Lung microvascular endothelial cell (primary cell): ENCODE measurements at regions not wholly inside any gene's neighbourhood (a gene's known extent, or its start where the extent isn't known, plus 50 kb on each side); places are given as distances from the start of the nearest gene placed in this dataset.

Experiments used
- DNase-seq, 2 donors: peaks; one replicate each; pipeline versions ENCODE4 v3.0.0 to v3.0.0-alpha.2; 2010; ENCODE audit warnings: low read depth in 2 of 2

GRCh38 chr10:120641695-120642094 lies 184.7 kb downstream of the PLPP4 start:
- DNase-seq: peak in 1 of 2 donors; percentile 87

DNA sequence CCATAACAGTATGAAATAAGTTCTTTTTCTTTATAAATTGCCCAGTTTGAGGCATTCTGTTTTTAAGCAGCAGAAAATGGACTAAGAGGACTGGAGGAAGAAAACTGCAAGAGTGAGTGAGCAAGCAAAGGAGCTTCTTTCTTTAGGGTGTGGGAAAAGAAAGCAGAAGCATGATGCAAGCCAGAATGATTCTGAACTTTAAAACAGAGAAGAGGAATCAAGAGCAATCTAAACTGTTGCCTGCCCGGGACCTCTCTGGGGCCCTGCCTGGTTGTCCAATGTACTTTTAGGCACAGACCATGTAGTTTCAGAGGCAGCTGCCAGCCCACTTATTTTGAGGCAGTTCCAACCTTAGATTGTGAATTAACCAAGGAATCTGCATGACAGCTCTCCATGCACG lies 186.3 kb downstream of the PLPP4 start:
- DNase-seq: no peak

GRCh38 chr10:120644556-120645410 lies 187.8 kb downstream of the PLPP4 start:
- no peak for DNase-seq

DNA sequence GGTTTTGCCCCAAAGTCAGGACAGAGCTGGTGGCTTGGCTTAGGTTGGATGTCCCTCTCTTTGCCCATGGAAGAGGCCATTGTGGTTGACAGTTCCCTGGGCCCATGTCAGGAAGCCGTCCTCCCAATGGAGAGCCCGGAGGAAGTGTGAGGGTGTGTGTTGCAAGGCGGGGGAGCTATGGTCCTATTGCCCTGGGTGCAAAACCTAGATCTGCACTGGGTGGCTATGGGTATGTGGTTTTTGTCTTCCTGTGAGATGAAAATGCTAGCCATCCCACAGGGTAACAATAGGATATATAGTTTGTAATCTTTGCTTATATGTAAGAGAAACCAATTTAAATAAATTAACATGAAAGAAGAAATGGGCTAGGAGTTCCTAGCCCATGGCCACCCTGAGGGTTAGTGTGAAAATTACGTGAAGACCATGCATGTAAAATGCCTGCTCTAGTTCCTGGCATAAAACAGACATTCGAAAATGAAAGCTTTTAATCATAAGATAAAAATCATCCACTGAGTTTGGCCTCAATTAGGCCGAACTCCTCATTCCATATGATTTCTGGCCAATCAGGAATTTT lies 189.2 kb downstream of the PLPP4 start:
- no peak for DNase-seq

DNA sequence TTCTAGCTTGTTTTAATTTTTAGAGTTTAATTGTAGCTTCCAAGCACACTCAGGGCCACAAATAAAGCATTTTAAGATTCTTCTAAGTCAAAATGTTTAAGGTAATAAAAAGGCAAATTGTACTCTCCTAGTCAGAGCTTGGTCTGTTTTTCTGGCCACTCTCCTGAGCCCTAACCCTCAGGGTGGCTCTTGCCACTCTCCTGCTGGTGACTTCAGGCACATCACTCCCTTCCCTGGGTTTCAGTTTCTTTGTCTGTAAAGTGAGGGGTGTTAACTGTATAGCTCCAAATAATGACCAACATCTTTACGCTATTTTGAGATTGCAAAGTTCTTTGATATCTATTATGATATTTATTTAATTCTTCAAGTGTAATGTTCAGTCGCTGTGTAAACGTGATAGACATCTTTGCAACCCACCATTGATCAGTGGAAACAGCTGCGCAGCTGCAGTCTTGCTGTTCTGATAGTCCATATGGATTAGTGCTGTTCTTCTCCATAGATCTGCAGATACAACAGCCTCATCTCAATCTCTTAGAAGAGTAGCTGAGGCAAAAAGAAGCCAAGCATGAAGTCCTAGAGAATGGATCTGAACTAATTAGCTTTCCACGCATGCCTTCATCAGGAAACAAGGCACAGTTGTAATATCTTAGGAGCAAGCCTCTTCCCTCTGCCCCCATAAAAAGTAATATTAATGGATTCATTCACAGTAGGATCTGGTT lies 189.9 kb downstream of the PLPP4 start:
- DNase-seq: no peak

DNA sequence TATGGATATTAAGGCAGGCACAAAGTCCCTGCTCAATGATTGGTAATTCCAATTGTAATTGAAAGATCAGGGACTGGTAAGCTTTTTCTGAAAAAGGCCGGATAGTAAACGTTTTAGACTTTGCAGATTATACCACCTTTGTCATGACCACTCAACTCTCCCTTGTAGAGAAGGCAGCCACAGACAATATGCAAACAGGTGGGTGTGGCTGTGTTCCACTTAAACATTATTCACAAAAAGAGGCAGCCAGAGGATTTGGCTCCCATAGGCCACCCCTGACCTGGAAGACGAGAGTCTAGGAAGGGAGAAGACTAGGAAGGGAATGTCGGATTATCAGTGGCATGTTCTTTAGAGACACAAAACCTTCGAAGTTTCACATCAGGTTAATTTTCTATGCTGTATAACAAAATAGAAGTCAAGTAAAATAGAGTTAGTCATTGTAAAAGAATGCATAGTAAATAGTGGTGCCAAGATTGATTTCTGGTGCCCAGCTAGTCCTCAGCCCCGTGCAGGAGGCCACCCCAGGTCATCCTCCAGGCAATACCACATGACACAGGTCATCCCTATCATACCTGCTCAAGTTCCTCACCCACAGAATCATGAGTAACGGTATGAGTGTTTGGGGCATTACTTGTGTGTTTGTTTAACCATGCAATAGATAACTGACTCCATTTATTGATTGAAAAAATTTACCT lies 193.8 kb downstream of the PLPP4 start:
- no peak for DNase-seq

GRCh38 chr10:120656107-120656506 lies 195.1 kb upstream of the WDR11 start:
- DNase-seq: no peak

DNA sequence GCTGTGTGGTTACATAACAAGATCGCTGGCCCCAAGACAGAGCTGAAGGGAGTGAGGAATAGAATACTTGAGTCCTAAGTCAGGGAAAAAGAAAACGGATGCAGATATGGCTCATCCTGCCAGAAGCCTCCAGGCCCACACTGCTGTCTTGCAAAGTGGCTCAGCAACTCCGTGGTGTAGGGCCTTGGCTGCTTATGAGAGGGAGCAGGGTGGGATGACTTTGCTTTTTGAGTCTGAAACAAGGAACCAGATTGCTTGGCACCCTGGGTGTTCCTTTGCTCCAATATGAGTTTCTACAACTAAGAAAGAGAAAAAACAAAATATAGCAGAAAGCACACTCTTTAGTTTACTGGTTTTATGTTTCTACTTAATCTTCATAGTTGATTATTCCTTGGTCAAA lies 193.8 kb upstream of the WDR11 start:
- no peak for DNase-seq

GRCh38 chr10:120658943-120659885 lies 191.9 kb upstream of the WDR11 start:
- no peak for DNase-seq

GRCh38 chr10:120666308-120666707 lies 184.9 kb upstream of the WDR11 start:
- no peak for DNase-seq

DNA sequence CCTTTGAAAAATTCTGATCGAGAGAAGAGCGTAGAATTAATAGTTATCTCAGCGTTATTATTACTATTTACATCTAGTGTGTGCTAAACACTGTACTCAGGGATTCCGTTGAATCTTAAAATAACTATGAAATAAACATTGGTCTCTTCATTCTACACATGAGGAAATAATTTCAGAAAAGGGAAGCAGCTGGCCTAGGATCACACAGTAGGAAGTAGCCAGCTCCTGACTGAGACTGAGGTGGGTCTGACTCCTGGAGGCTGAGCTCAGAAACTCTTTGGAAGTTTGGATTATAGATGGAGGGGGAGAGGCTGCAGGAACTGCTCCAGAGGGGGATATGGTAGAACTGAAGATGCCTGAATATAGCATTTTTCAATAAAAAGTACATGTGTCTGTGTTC lies 183.9 kb upstream of the WDR11 start:
- DNase-seq: no peak

DNA sequence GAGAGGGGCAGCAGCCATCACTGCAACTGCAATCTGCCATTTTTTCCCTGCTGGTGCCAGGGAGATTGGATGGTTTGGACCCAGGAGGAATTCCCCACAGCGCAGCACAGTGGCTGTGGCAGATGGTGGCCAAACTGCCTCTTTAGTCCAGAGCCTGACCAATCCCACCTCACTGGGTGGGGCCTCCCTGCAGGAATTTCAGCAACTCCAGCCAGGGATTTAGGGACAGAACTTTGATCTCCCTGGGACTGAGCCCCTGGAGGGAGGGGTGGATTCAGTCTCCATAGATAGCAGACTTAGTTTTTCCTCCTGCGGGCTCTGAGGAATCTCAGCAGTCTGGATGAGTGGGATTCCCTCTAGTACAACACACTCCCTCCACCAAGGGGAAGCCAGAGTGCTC lies 179.7 kb upstream of the WDR11 start:
- DNase-seq: no peak

- DNase-seq: no peak
Observed at GRCh38 chr10:120683454-120683853, 167.7 kb upstream of the WDR11 start.

- DNase-seq: no peak
Observed at GRCh38 chr10:120684226-120684625, 166.9 kb upstream of the WDR11 start.

GRCh38 chr10:120685136-120685535 lies 166.0 kb upstream of the WDR11 start:
- no peak for DNase-seq

- peak in 1 of 2 donors; percentile 13 for DNase-seq
Observed at GRCh38 chr10:120688928-120689327, 162.2 kb upstream of the WDR11 start.

DNA sequence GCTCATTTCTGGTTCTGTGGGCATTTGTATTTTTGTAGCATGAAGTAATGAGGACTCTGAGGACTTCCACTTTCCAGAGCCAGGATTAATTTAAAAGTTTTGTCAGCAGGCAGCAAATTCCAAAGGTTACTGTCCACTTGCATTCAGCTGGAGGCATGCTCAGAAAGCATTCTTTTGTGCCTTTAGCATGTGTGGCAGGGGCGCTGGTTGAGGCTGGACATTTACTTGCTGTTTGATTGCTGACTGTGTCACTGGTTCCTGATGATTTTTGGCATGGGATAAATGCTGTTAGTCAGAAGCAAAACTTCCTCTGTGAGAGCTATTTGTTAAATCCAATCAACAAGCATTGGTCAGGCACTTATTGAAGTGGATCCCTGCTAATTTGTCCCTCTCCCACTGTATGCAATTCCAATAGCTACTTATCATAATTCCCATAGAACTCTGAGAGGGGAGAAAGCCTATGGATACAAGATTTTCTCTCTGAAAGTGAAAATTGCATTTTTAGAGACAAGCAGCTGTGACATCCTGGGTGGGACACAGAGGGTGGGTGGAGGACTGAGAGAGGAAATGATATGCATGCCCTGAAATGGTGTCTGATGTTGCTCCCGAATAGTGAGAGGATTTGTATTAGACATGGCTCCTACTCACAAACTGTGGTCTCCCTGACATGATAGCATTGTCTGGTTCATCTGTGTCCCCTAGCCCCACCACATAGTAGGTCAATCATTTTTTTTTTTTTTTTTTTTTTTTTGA lies 161.2 kb upstream of the WDR11 start:
- DNase-seq: no peak

DNA sequence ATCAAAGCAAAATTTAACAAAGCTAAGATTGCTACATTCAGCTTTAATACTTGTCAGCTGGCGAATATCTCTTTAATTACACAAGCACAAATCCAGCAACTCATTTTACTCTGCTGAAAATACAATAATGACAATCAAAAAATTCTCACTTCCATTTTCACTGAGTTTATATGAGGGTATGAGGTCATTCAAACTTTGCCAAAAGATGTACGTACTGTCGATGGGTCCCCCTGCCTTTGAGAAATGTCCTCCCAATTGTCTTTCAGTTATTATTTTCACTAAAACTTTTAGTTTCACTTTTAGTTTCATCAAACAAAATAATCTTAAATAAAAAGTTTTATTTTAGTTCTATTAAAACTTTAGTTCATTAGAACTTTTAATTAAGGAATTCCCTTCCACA lies 159.5 kb upstream of the WDR11 start:
- no peak for DNase-seq

GRCh38 chr10:120700426-120700825 lies 150.7 kb upstream of the WDR11 start:
- DNase-seq: no peak

DNA sequence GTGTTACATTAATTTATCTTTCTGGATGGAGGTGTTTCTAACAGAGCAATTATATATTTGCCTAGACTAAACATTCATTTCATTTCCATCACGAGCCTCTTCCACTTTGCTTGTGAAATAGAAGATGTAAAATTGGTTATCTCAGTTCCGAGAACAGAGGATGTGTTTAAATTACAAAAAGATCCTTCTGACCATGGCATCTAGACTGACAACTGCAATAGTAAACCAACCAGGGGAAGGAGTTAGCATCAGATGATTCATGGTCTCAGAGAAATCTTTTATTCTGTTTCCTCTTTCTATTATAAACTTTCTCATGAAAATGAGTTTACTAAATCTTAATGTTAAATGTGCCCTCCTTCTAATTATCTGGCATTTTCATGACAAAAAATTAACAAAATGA lies 149.8 kb upstream of the WDR11 start:
- DNase-seq: no peak
